ENCODE measurements at regions not wholly inside any gene's neighbourhood (a gene's known extent, or its start where the extent isn't known, plus 50 kb on each side); places are given as distances from the start of the nearest gene placed in this dataset.

- Mint-ChIP-seq H3K27ac (no peak overlapping the region), H3K9me3 (no peaks in the 10 kb centered on the region), H3K4me3 (no peak overlapping the region), H3K27me3 (peaks cover 6% of the 10 kb centered on the region), H3K4me1 (no peaks in the 10 kb centered on the region), H3K36me3 (no peaks in the 10 kb centered on the region)
Measured at GRCh38 chr11:116175707-116176106, 597.1 kb downstream of the BUD13 start.

GRCh38 chr11:116173941-116174911 is 598.6 kb downstream of the BUD13 start:
- H3K9me3 Mint-ChIP-seq, result no peaks in the 10 kb centered on the region
- H3K27ac Mint-ChIP-seq, result no peak overlapping the region
- H3K4me3 Mint-ChIP-seq, result no peak overlapping the region
- H3K36me3 Mint-ChIP-seq, result no peaks in the 10 kb centered on the region
- H3K4me1 Mint-ChIP-seq, result no peaks in the 10 kb centered on the region
- peaks cover 6% of the 10 kb centered on the region for H3K27me3 Mint-ChIP-seq

- Mint-ChIP-seq H3K4me3 (no peak overlapping the region), H3K27me3 (peaks cover 6% of the 10 kb centered on the region)
Measured at GRCh38 chr11:116173506-116173905, 599.3 kb downstream of the BUD13 start.

GRCh38 chr11:116172851-116173250 is 599.9 kb downstream of the BUD13 start:
- H3K27ac Mint-ChIP-seq, result no peak overlapping the region

More at GRCh38 chr11:116173506-116173905, 599.3 kb downstream of the BUD13 start:
- Mint-ChIP-seq H3K9me3 (no peaks in the 10 kb centered on the region), H3K36me3 (no peaks in the 10 kb centered on the region), H3K4me1 (no peaks in the 10 kb centered on the region), H3K27ac (no peak overlapping the region)

GRCh38 chr11:116172156-116172555 is 600.6 kb downstream of the BUD13 start:
- Mint-ChIP-seq H3K4me1 (no peaks in the 10 kb centered on the region), H3K4me3 (no peak overlapping the region), H3K27me3 (peaks cover 6% of the 10 kb centered on the region), H3K36me3 (no peaks in the 10 kb centered on the region), H3K9me3 (no peaks in the 10 kb centered on the region), H3K27ac (no peak overlapping the region)

More at GRCh38 chr11:116172851-116173250, 599.9 kb downstream of the BUD13 start:
- peaks cover 6% of the 10 kb centered on the region for H3K27me3 Mint-ChIP-seq
- H3K9me3 Mint-ChIP-seq, result no peaks in the 10 kb centered on the region
- H3K4me3 Mint-ChIP-seq, result no peak overlapping the region
- no peaks in the 10 kb centered on the region for H3K4me1 Mint-ChIP-seq
- no peaks in the 10 kb centered on the region for H3K36me3 Mint-ChIP-seq

GRCh38 chr11:116171271-116172140 is 601.3 kb downstream of the BUD13 start:
- H3K27ac Mint-ChIP-seq, result no peak overlapping the region

GRCh38 chr11:116170526-116171120 is 602.2 kb downstream of the BUD13 start:
- Mint-ChIP-seq H3K4me3 (no peak overlapping the region), H3K27ac (no peak overlapping the region), H3K4me1 (no peaks in the 10 kb centered on the region), H3K9me3 (no peaks in the 10 kb centered on the region), H3K36me3 (no peaks in the 10 kb centered on the region), H3K27me3 (peaks cover 4% of the 10 kb centered on the region)

More at GRCh38 chr11:116171271-116172140, 601.3 kb downstream of the BUD13 start:
- Mint-ChIP-seq H3K4me3 (no peak overlapping the region), H3K36me3 (no peaks in the 10 kb centered on the region), H3K27me3 (peaks cover 6% of the 10 kb centered on the region), H3K4me1 (no peaks in the 10 kb centered on the region), H3K9me3 (no peaks in the 10 kb centered on the region)

GRCh38 chr11:116169776-116170175 is 603.0 kb downstream of the BUD13 start:
- Mint-ChIP-seq H3K36me3 (no peaks in the 10 kb centered on the region), H3K4me3 (no peak overlapping the region), H3K27me3 (peaks cover 2% of the 10 kb centered on the region), H3K4me1 (no peaks in the 10 kb centered on the region), H3K9me3 (no peaks in the 10 kb centered on the region), H3K27ac (no peak overlapping the region)

GRCh38 chr11:116168459-116168787 is 604.4 kb downstream of the BUD13 start:
- H3K4me1 Mint-ChIP-seq, result no peaks in the 10 kb centered on the region
- H3K9me3 Mint-ChIP-seq, result no peaks in the 10 kb centered on the region
- H3K4me3 Mint-ChIP-seq, result no peak overlapping the region
- H3K27ac Mint-ChIP-seq, result no peak overlapping the region
- no peaks in the 10 kb centered on the region for H3K36me3 Mint-ChIP-seq
- peaks cover 2% of the 10 kb centered on the region for H3K27me3 Mint-ChIP-seq

GRCh38 chr11:116167706-116168458 is 604.9 kb downstream of the BUD13 start:
- no peak overlapping the region for H3K4me3 Mint-ChIP-seq
- no peaks in the 10 kb centered on the region for H3K36me3 Mint-ChIP-seq
- no peaks in the 10 kb centered on the region for H3K4me1 Mint-ChIP-seq
- no peaks in the 10 kb centered on the region for H3K9me3 Mint-ChIP-seq
- H3K27ac Mint-ChIP-seq, result no peak overlapping the region
- peaks cover 3% of the 10 kb centered on the region for H3K27me3 Mint-ChIP-seq

- no peaks in the 10 kb centered on the region for H3K4me1 Mint-ChIP-seq
- no peaks in the 10 kb centered on the region for H3K36me3 Mint-ChIP-seq
- no peak overlapping the region for H3K27ac Mint-ChIP-seq
- H3K4me3 Mint-ChIP-seq, result no peak overlapping the region
- no peaks in the 10 kb centered on the region for H3K9me3 Mint-ChIP-seq
- H3K27me3 Mint-ChIP-seq, result peaks cover 1% of the 10 kb centered on the region
Measured at GRCh38 chr11:116166573-116167465, 606.0 kb downstream of the BUD13 start.

GRCh38 chr11:116164843-116165242 is 607.9 kb downstream of the BUD13 start:
- Mint-ChIP-seq H3K27ac (no peak overlapping the region), H3K36me3 (no peaks in the 10 kb centered on the region), H3K9me3 (no peaks in the 10 kb centered on the region), H3K4me1 (no peaks in the 10 kb centered on the region), H3K4me3 (no peak overlapping the region), H3K27me3 (peaks cover 3% of the 10 kb centered on the region)

- Mint-ChIP-seq H3K27ac (no peak overlapping the region), H3K9me3 (no peaks in the 10 kb centered on the region), H3K4me1 (no peaks in the 10 kb centered on the region), H3K27me3 (peaks cover 3% of the 10 kb centered on the region), H3K4me3 (no peak overlapping the region), H3K36me3 (no peaks in the 10 kb centered on the region)
Measured at GRCh38 chr11:116162886-116163230, 609.9 kb downstream of the BUD13 start.

GRCh38 chr11:116162086-116162885 is 610.5 kb downstream of the BUD13 start:
- Mint-ChIP-seq H3K4me1 (no peaks in the 10 kb centered on the region), H3K27ac (no peak overlapping the region), H3K27me3 (peaks cover 3% of the 10 kb centered on the region), H3K4me3 (no peak overlapping the region), H3K36me3 (no peaks in the 10 kb centered on the region), H3K9me3 (no peaks in the 10 kb centered on the region)

All from activated naive CD4-positive, alpha-beta T cell treated with anti-CD3 and anti-CD28 coated beads, Interleukin-2, amount 50 U/mL, for 24 hours (primary cell).